ENCODE measurements at regions not wholly inside any gene's neighbourhood (a gene's known extent, or its start where the extent isn't known, plus 50 kb on each side); places are given as distances from the start of the nearest gene placed in this dataset.

- Mint-ChIP-seq H3K4me3 (peak overlapping the region; percentile 59), H3K36me3 (ENCODE audit: low read depth) (no peaks in the 10 kb centered on the region), H3K27ac (peak overlapping the region; percentile 25), H3K27me3 (no peaks in the 10 kb centered on the region), H3K9me3 (no peaks in the 10 kb centered on the region), H3K4me1 (ENCODE audit: low read depth) (peaks cover 6% of the 10 kb centered on the region)
- peak; percentile 59 for TF ChIP-seq CTCF (IDR thresholded peaks at IDR 0.05)
- intact Hi-C loops (cut with micrococcal nuclease): no loop called here
- ATAC-seq (peak; percentile 87), DNase-seq (peak; percentile 86)
- ChIA-PET POLR2A (interaction anchor here (0.6 to 1.0 kb wide), 3 partner anchors 75 to 284 kb away, joined by 3 to 5 read pairs (median 3); no protein-coding TSS in a partner anchor), CTCF (interaction anchor here (0.8 to 2.0 kb wide), 10 partner anchors 10 to 382 kb away, joined by 3 to 7 read pairs (median 4); partner anchors contain the start of gene CRCP)
Measured at GRCh38 chr7:66413379-66414114, 208.4 kb downstream of the TPST1 start.

- H3K27me3 Mint-ChIP-seq: no peaks in the 10 kb centered on the region
- no peak for TF ChIP-seq CTCF (IDR thresholded peaks at IDR 0.05)
- ATAC-seq (no peak), DNase-seq (no peak)
- ChIA-PET CTCF (no interaction called here), POLR2A (no interaction called here)
- H3K36me3 Mint-ChIP-seq (ENCODE audit: low read depth): no peaks in the 10 kb centered on the region
- no peaks in the 10 kb centered on the region for H3K9me3 Mint-ChIP-seq
- peaks cover 6% of the 10 kb centered on the region for H3K4me1 Mint-ChIP-seq (ENCODE audit: low read depth)
- no peak overlapping the region for H3K4me3 Mint-ChIP-seq
- intact Hi-C loops (cut with micrococcal nuclease): no loop called here
- H3K27ac Mint-ChIP-seq: no peak overlapping the region
Measured at GRCh38 chr7:66415659-66416265, 210.6 kb downstream of the TPST1 start.

- H3K27ac Mint-ChIP-seq: no peak overlapping the region
- H3K9me3 Mint-ChIP-seq: no peaks in the 10 kb centered on the region
- H3K4me1 Mint-ChIP-seq (ENCODE audit: low read depth): peaks cover 3% of the 10 kb centered on the region
- ChIA-PET CTCF (no interaction called here), POLR2A (no interaction called here)
- DNase-seq (no peak), ATAC-seq (no peak)
- intact Hi-C loops (cut with micrococcal nuclease): no loop called here
- TF ChIP-seq CTCF (IDR thresholded peaks at IDR 0.05): no peak
- H3K27me3 Mint-ChIP-seq: no peaks in the 10 kb centered on the region
- H3K4me3 Mint-ChIP-seq: no peak overlapping the region
- H3K36me3 Mint-ChIP-seq (ENCODE audit: low read depth): no peaks in the 10 kb centered on the region
Measured at GRCh38 chr7:66418537-66418936, 210.1 kb upstream of the KCTD7 start.

- POLR2A ChIA-PET: no interaction called here
- H3K27ac Mint-ChIP-seq: no peak overlapping the region
- no peak overlapping the region for H3K4me3 Mint-ChIP-seq
- ATAC-seq (no peak), DNase-seq (no peak)
- H3K4me1 Mint-ChIP-seq (ENCODE audit: low read depth): no peaks in the 10 kb centered on the region
- no peak for TF ChIP-seq CTCF (IDR thresholded peaks at IDR 0.05)
- no peaks in the 10 kb centered on the region for H3K36me3 Mint-ChIP-seq (ENCODE audit: low read depth)
- intact Hi-C loops (cut with micrococcal nuclease): no loop called here
- no peaks in the 10 kb centered on the region for H3K27me3 Mint-ChIP-seq
- H3K9me3 Mint-ChIP-seq: no peaks in the 10 kb centered on the region
- CTCF ChIA-PET: no interaction called here
Measured at GRCh38 chr7:66419210-66419609, 209.5 kb upstream of the KCTD7 start.

- H3K27me3 Mint-ChIP-seq: no peaks in the 10 kb centered on the region
- no peak for DNase-seq
- H3K9me3 Mint-ChIP-seq: no peaks in the 10 kb centered on the region
- ChIA-PET POLR2A (no interaction called here), CTCF (no interaction called here)
- H3K27ac Mint-ChIP-seq: no peak overlapping the region
- H3K4me3 Mint-ChIP-seq: no peak overlapping the region
- H3K4me1 Mint-ChIP-seq (ENCODE audit: low read depth): no peaks in the 10 kb centered on the region
- intact Hi-C loops (cut with micrococcal nuclease): no loop called here
- no peak for ATAC-seq
- H3K36me3 Mint-ChIP-seq (ENCODE audit: low read depth): peaks cover 4% of the 10 kb centered on the region
- no peak for TF ChIP-seq CTCF (IDR thresholded peaks at IDR 0.05)
Measured at GRCh38 chr7:66421830-66422475, 206.7 kb upstream of the KCTD7 start.

All from activated CD8-positive, alpha-beta T cell treated with anti-CD3 and anti-CD28 coated beads for 36 hours (primary cell).